A549 (cell line): ENCODE measurements at regions not wholly inside any gene's neighbourhood (a gene's known extent, or its start where the extent isn't known, plus 50 kb on each side); places are given as distances from the start of the nearest gene placed in this dataset.

Experiments used
- BCL3 ChIP-seq: fragments of >200 bp; sonication (Bioruptor Twin); formaldehyde crosslinking; IDR thresholded peaks from 3 replicates; pipeline ENCODE4 v1.6.1; 2016
- BHLHE40 ChIP-seq: IDR thresholded peaks from 2 replicates; pipeline ENCODE4 v1.6.1; 2012; ENCODE audit warnings: low read depth, low read length, inconsistent platforms
- CBX8 ChIP-seq: fragments of 200-600 bp; sonication (generic); IDR thresholded peaks from 2 replicates; pipeline ENCODE4 v1.6.1; 2016
- CTCF ChIP-seq: fragments of >200 bp; sonication (Bioruptor Twin); formaldehyde crosslinking; IDR thresholded peaks from 3 replicates; pipeline ENCODE4 v1.5.1; 2016
- ELK1 ChIP-seq: fragments of 150-350 bp; IDR thresholded peaks from 2 replicates; pipeline ENCODE4 v1.6.1; 2014; ENCODE audit warnings: low read depth, mild to moderate bottlenecking, low read length
- EP300 ChIP-seq, 2 experiments: fragments of >200 bp; sonication (Bioruptor Twin); formaldehyde crosslinking; IDR thresholded peaks; 2 replicates in 1 of 2; 3 replicates in 1 of 2; pipeline ENCODE4 v1.6.1; 2016 to 2017
- FOXS1 ChIP-seq: fragments of 250-450 bp; sonication (Bioruptor Pico); IDR thresholded peaks from 2 replicates; pipeline ENCODE4 v1.5.0; 2020; ENCODE audit warnings: mild to moderate bottlenecking, moderate library complexity
- GATA3 ChIP-seq: IDR thresholded peaks from 2 replicates; pipeline ENCODE4 v1.6.1; 2012; ENCODE audit warnings: borderline replicate concordance
- JUN ChIP-seq, 2 experiments: fragments of >200 bp; sonication (Bioruptor Twin); formaldehyde crosslinking; IDR thresholded peaks; 2 replicates in 1 of 2; 3 replicates in 1 of 2; pipeline ENCODE4 v1.6.1; 2016 to 2017
- POLR2A ChIP-seq: IDR thresholded peaks from 2 replicates; pipeline ENCODE4 v1.6.1; 2012; ENCODE audit warnings: mild to moderate bottlenecking, low read length
- REST ChIP-seq: fragments of 200-600 bp; sonication (generic); IDR thresholded peaks from 2 replicates; pipeline ENCODE4 v1.6.1; 2016; ENCODE audit warnings: antibody characterized with exemption, mild to moderate bottlenecking, moderate library complexity
- RNF2 ChIP-seq: fragments of 200-600 bp; sonication (generic); IDR thresholded peaks from 2 replicates; pipeline ENCODE4 v1.6.1; 2016; ENCODE audit warnings: low read depth, mild to moderate bottlenecking, antibody characterized with exemption, moderate library complexity, borderline replicate concordance
- ZNF302 ChIP-seq: fragments of 250-450 bp; sonication (Bioruptor Pico); IDR thresholded peaks from 2 replicates; pipeline ENCODE4 v1.9.0; 2021; ENCODE audit warnings: inconsistent platforms, mild to moderate bottlenecking, moderate library complexity

- TF ChIP-seq CTCF (no peak), FOXS1 (no peak), JUN (IDR thresholded peaks at IDR 0.05) (no peak), GATA3 (no peak), BHLHE40 (no peak), REST (no peak), RNF2 (no peak), POLR2A (no peak), CBX8 (no peak), ELK1 (no peak), EP300 (IDR thresholded peaks at IDR 0.05) (no peak), ZNF302 (CRISPR knock-in tag) (no peak), BCL3 (no peak)
These were observed 722.4 kb upstream of the NOVA1 start for GRCh38 chr14:27320261-27320660.
